Liver (tissue), 8 donors: ENCODE measurements at regions not wholly inside any gene's neighbourhood (a gene's known extent, or its start where the extent isn't known, plus 50 kb on each side); places are given as distances from the start of the nearest gene placed in this dataset.

Source experiments
- DNase-seq: peaks from one replicate; pipeline ENCODE4 v3.0.0-alpha.2; 2017; ENCODE audit warnings: low spot score
- H3K27ac ChIP-seq, 2 donors: one replicate each; pipeline ENCODE4 v1.7.0; 2013; ENCODE audit warnings: inconsistent platforms in 2 of 2, low read length in 2 of 2, control low read depth in 1 of 2, low read depth in 1 of 2, mild to moderate bottlenecking in 1 of 2
- H3K27me3 ChIP-seq, 4 donors: one replicate each; pipeline versions ENCODE4 v1.6.1 to v1.7.0; 2013; ENCODE audit warnings: low read length in 3 of 4, inconsistent platforms in 1 of 4, mild to moderate bottlenecking in 1 of 4, moderate library complexity in 1 of 4; ENCODE audit not compliant: control insufficient read depth in 4 of 4, insufficient read depth in 4 of 4
- H3K36me3 ChIP-seq, 4 donors: one replicate each; pipeline versions ENCODE4 v1.6.1 to v1.7.0; 2013; ENCODE audit warnings: low read length in 3 of 4, mild to moderate bottlenecking in 3 of 4, low read depth in 1 of 4, moderate library complexity in 1 of 4; ENCODE audit not compliant: control insufficient read depth in 4 of 4, insufficient read depth in 3 of 4
- H3K4me1 ChIP-seq, 4 donors: one replicate each; pipeline versions ENCODE4 v1.6.1 to v1.7.0; 2013; ENCODE audit warnings: low read length in 3 of 4, mild to moderate bottlenecking in 3 of 4, moderate library complexity in 1 of 4; ENCODE audit not compliant: control insufficient read depth in 4 of 4, insufficient read depth in 4 of 4
- H3K4me3 ChIP-seq, 3 donors: one replicate each; pipeline versions ENCODE4 v1.6.1 to v1.7.0; 2013; ENCODE audit warnings: low read length in 3 of 3, control low read depth in 1 of 3, low read depth in 1 of 3, mild to moderate bottlenecking in 1 of 3
- H3K9ac ChIP-seq, 2 donors: one replicate each; pipeline ENCODE4 v1.7.0; 2013; ENCODE audit warnings: low read length in 2 of 2, mild to moderate bottlenecking in 2 of 2, moderate library complexity in 2 of 2, control low read depth in 1 of 2, low read depth in 1 of 2
- H3K9me3 ChIP-seq, 4 donors: one replicate each; pipeline versions ENCODE4 v1.6.1 to v1.7.0; 2013; ENCODE audit warnings: low read length in 3 of 4; ENCODE audit not compliant: control insufficient read depth in 4 of 4
- ATF3 ChIP-seq: IDR thresholded peaks from 2 replicates; pipeline ENCODE4 v1.6.1; 2016; ENCODE audit warnings: antibody characterized with exemption
- EGR1 ChIP-seq, 2 donors: IDR thresholded peaks; 2 replicates each; pipeline ENCODE4 v1.6.1; 2016 to 2018; ENCODE audit warnings: antibody characterized with exemption in 2 of 2, low read depth in 2 of 2
- FOXA1 ChIP-seq: IDR thresholded peaks from 2 replicates; pipeline ENCODE4 v1.6.1; 2016; ENCODE audit warnings: antibody characterized with exemption
- FOXA2 ChIP-seq: IDR thresholded peaks from 2 replicates; pipeline ENCODE4 v1.6.1; 2016; ENCODE audit warnings: antibody characterized with exemption
- GABPA ChIP-seq, 2 donors: IDR thresholded peaks in 1 of 2; conservative IDR thresholded peaks in 1 of 2; 2 replicates each; pipeline ENCODE4 v1.6.1; 2016; ENCODE audit warnings: antibody characterized with exemption in 2 of 2, mild to moderate bottlenecking in 1 of 2, moderate library complexity in 1 of 2
- HNF4A ChIP-seq, 2 donors: conservative IDR thresholded peaks; 2 replicates each; pipeline ENCODE4 v1.6.1; 2016; ENCODE audit warnings: antibody characterized with exemption in 2 of 2, mild to moderate bottlenecking in 2 of 2
- HNF4G ChIP-seq: IDR thresholded peaks from 2 replicates; pipeline ENCODE4 v1.6.1; 2016; ENCODE audit warnings: antibody characterized with exemption
- JUND ChIP-seq, 2 donors: IDR thresholded peaks; 2 replicates each; pipeline ENCODE4 v1.6.1; 2016; ENCODE audit warnings: antibody characterized with exemption in 2 of 2
- NR2F2 ChIP-seq: IDR thresholded peaks from 2 replicates; pipeline ENCODE4 v1.6.1; 2016; ENCODE audit warnings: antibody characterized with exemption
- RAD21 ChIP-seq, 2 donors: IDR thresholded peaks; 2 replicates each; pipeline ENCODE4 v1.6.1; 2016; ENCODE audit warnings: antibody characterized with exemption in 2 of 2, mild to moderate bottlenecking in 2 of 2
- RXRA ChIP-seq, 2 donors: IDR thresholded peaks; 2 replicates each; pipeline ENCODE4 v1.6.1; 2017 to 2018; ENCODE audit warnings: antibody characterized with exemption in 2 of 2, mild to moderate bottlenecking in 1 of 2
- TAF1 ChIP-seq: conservative IDR thresholded peaks from 2 replicates; pipeline ENCODE4 v1.6.1; 2016; ENCODE audit warnings: antibody characterized with exemption, mild to moderate bottlenecking
- YY1 ChIP-seq: IDR thresholded peaks from 2 replicates; pipeline ENCODE4 v1.6.1; 2016; ENCODE audit warnings: antibody characterized with exemption, mild to moderate bottlenecking
- WGBS: extraction: QIAGEN DNeasy Blood & Tissue Kit; methylation state at CpG from one replicate; pipeline ENCODE4 v1.1.7; 2013; 5-methylcytosine and 5-hydroxymethylcytosine counted together
- TF ChIP-seq, protein P1 (sequence below): IDR thresholded peaks from 2 replicates; pipeline ENCODE4 v1.6.1; 2016; ENCODE audit warnings: antibody characterized with exemption
- TF ChIP-seq, protein P2 (sequence below): fragments of 150-350 bp; IDR thresholded peaks from 2 replicates; pipeline ENCODE4 v1.5.1; 2017; ENCODE audit warnings: improper control_type of control experiment, low read depth, low read length; ENCODE audit not compliant: missing input control
- TF ChIP-seq, protein P3 (sequence below): IDR thresholded peaks from 2 replicates; pipeline ENCODE4 v1.6.1; 2016; ENCODE audit warnings: antibody characterized with exemption
- donor health status: healthy.
- donor health status: healthy.
- donor health status: healthy.
- donor health status: healthy.
- donor health status: healthy.

GRCh38 chr3:186454881-186455703 is 89.1 kb downstream of the CRYGS start:
- Histone ChIP-seq H3K36me3 (no peaks in the 10 kb centered on the region), H3K9me3 (no peaks in the 10 kb centered on the region), H3K27me3 (no peaks in the 10 kb centered on the region), H3K9ac (no peak overlapping the region), H3K4me1 (no peaks in the 10 kb centered on the region), H3K4me3 (no peak overlapping the region), H3K27ac (no peak overlapping the region)
- 86% methylated on average over 14 of the region's 14 CpGs for WGBS
- DNase-seq, result no peak
- TF ChIP-seq RAD21 (IDR thresholded peaks at IDR 0.05), result no peak
- no peak for TF ChIP-seq YY1
- TF ChIP-seq FOXA1, result no peak
- TF ChIP-seq RXRA (IDR thresholded peaks at IDR 0.05), result no peak
- TF ChIP-seq FOXA2, result no peak
- TF ChIP-seq, protein P1, sequence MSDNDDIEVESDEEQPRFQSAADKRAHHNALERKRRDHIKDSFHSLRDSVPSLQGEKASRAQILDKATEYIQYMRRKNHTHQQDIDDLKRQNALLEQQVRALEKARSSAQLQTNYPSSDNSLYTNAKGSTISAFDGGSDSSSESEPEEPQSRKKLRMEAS, result no peak
- no peak for TF ChIP-seq EGR1 (IDR thresholded peaks at IDR 0.05; ENCODE audit: low read depth in 2 of 2)
- TF ChIP-seq JUND (IDR thresholded peaks at IDR 0.05), result no peak
- TF ChIP-seq TAF1, result no peak
- TF ChIP-seq, protein P2, sequence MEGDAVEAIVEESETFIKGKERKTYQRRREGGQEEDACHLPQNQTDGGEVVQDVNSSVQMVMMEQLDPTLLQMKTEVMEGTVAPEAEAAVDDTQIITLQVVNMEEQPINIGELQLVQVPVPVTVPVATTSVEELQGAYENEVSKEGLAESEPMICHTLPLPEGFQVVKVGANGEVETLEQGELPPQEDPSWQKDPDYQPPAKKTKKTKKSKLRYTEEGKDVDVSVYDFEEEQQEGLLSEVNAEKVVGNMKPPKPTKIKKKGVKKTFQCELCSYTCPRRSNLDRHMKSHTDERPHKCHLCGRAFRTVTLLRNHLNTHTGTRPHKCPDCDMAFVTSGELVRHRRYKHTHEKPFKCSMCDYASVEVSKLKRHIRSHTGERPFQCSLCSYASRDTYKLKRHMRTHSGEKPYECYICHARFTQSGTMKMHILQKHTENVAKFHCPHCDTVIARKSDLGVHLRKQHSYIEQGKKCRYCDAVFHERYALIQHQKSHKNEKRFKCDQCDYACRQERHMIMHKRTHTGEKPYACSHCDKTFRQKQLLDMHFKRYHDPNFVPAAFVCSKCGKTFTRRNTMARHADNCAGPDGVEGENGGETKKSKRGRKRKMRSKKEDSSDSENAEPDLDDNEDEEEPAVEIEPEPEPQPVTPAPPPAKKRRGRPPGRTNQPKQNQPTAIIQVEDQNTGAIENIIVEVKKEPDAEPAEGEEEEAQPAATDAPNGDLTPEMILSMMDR, result no peak
- TF ChIP-seq, protein P3, sequence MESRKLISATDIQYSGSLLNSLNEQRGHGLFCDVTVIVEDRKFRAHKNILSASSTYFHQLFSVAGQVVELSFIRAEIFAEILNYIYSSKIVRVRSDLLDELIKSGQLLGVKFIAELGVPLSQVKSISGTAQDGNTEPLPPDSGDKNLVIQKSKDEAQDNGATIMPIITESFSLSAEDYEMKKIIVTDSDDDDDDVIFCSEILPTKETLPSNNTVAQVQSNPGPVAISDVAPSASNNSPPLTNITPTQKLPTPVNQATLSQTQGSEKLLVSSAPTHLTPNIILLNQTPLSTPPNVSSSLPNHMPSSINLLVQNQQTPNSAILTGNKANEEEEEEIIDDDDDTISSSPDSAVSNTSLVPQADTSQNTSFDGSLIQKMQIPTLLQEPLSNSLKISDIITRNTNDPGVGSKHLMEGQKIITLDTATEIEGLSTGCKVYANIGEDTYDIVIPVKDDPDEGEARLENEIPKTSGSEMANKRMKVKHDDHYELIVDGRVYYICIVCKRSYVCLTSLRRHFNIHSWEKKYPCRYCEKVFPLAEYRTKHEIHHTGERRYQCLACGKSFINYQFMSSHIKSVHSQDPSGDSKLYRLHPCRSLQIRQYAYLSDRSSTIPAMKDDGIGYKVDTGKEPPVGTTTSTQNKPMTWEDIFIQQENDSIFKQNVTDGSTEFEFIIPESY, result no peak

- TF ChIP-seq NR2F2 (no peak), GABPA (IDR thresholded peaks at IDR 0.05 in 1 of 2, conservative IDR thresholded peaks at IDR 0.05 in 1 of 2) (no peak), RAD21 (IDR thresholded peaks at IDR 0.05) (no peak), HNF4A (conservative IDR thresholded peaks at IDR 0.05) (no peak), ATF3 (no peak), HNF4G (no peak), YY1 (no peak), FOXA2 (no peak), TAF1 (no peak), FOXA1 (no peak), RXRA (IDR thresholded peaks at IDR 0.05) (no peak)
- TF ChIP-seq, protein P2, result no peak
- TF ChIP-seq, protein P3, result no peak
- TF ChIP-seq, protein P1, result no peak
- Histone ChIP-seq H3K36me3 (no peaks in the 10 kb centered on the region), H3K9me3 (no peaks in the 10 kb centered on the region), H3K27ac (no peak overlapping the region), H3K4me3 (no peak overlapping the region), H3K4me1 (no peaks in the 10 kb centered on the region), H3K9ac (no peak overlapping the region), H3K27me3 (no peaks in the 10 kb centered on the region)
- no peak for DNase-seq
- 88% methylated on average over 4 of the region's 4 CpGs for WGBS
These were observed 90.6 kb downstream of the CRYGS start for GRCh38 chr3:186453531-186453930.
